Upper lobe of left lung (tissue), 6 donors: ENCODE measurements at regions not wholly inside any gene's neighbourhood (a gene's known extent, or its start where the extent isn't known, plus 50 kb on each side); places are given as distances from the start of the nearest gene placed in this dataset.

Source experiments
- ATAC-seq, 2 donors: fragments of 200-7000 bp; cut with Tn5 transposase; one replicate each; pipeline ENCODE4 v1.9.1; 2022; ENCODE audit warnings: mild to moderate bottlenecking in 2 of 2, moderate library complexity in 2 of 2; ENCODE audit not compliant: low FRiP score in 2 of 2
- DNase-seq, 2 donors: peaks; one replicate each; pipeline ENCODE4 v3.0.0-alpha.2; 2019 to 2020
- H3K27ac ChIP-seq, 4 donors: fragments of 200-600 bp; sonication (generic); one replicate each; pipeline ENCODE4 v1.5.1; 2016 to 2019
- H3K27me3 ChIP-seq, 4 donors: fragments of 200-600 bp; sonication (generic); one replicate each; pipeline ENCODE4 v1.5.1; 2017 to 2019
- H3K36me3 ChIP-seq, 4 donors: fragments of 200-600 bp; sonication (generic); one replicate each; pipeline ENCODE4 v1.5.1; 2016 to 2019
- H3K4me1 ChIP-seq, 4 donors: fragments of 200-600 bp; sonication (generic); one replicate each; pipeline ENCODE4 v1.5.1; 2018 to 2019
- H3K4me3 ChIP-seq, 4 donors: fragments of 200-600 bp; sonication (generic); one replicate each; pipeline ENCODE4 v1.5.1; 2017 to 2019; ENCODE audit warnings: mild to moderate bottlenecking in 2 of 4, moderate library complexity in 1 of 4
- H3K9me3 ChIP-seq, 4 donors: fragments of 200-600 bp; sonication (generic); one replicate each; pipeline ENCODE4 v1.5.1; 2018 to 2019
- EP300 ChIP-seq, 4 donors: sonication (generic); formaldehyde crosslinking; IDR thresholded peaks; one replicate each; pipeline ENCODE4 v1.5.1; 2017; ENCODE audit warnings: antibody characterized with exemption in 4 of 4, control low read depth in 2 of 4
- POLR2A ChIP-seq, 4 donors: fragments of 450-650 bp; IDR thresholded peaks; one replicate each; pipeline ENCODE4 v1.5.1; 2016 to 2017; ENCODE audit warnings: antibody characterized with exemption in 4 of 4, mild to moderate bottlenecking in 2 of 4
- POLR2AphosphoS5 ChIP-seq, 2 donors: sonication (generic); formaldehyde crosslinking; IDR thresholded peaks; one replicate each; pipeline ENCODE4 v1.5.1; 2017; ENCODE audit warnings: antibody characterized with exemption in 2 of 2
- WGBS, 2 donors: methylation state at CpG; one replicate each; pipeline ENCODE4 v1.1.5; 2017 to 2018; 5-methylcytosine and 5-hydroxymethylcytosine counted together
- TF ChIP-seq, protein P1 (sequence below), 6 experiments: fragments of 450-650 bp in 4 of 6; fragments of 200-600 bp in 2 of 6; sonication (generic) in 2 of 6; IDR thresholded peaks; one replicate each; pipeline ENCODE4 v1.5.1; 2016 to 2019; ENCODE audit warnings: antibody characterized with exemption in 6 of 6
- donor health status: DM: no; HTN: no; CAD: no; lungs with moderate emphysema.
- donor health status: DM: no; HTN: yes; CAD: no; lungs with severe emphysema.

DNA sequence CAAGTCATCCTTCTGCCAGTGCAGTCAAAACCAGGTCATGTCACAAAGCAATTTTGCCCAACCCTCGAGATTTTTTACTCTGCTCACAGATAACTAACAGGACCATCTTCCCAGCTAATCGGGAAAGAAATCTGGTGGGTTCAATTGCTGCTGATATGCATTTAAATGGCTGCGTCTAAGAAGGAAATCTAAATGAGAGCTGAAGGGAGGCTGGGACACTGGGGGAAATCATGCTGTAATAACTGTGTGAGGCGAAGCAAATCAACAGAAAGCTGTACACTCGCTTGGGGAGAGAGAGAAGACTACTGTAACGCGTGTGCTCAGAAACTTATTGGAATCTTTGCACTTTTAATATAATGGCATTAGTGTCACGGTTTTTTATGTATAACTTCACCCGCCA lies 535.0 kb downstream of the CDK5RAP2 start:
- ATAC-seq (no peak), DNase-seq (no peak)
- Histone ChIP-seq H3K4me3 (no peak overlapping the region), H3K9me3 (no peaks in the 10 kb centered on the region), H3K4me1 (no peaks in the 10 kb centered on the region), H3K27me3 (no peaks in the 10 kb centered on the region), H3K36me3 (no peaks in the 10 kb centered on the region), H3K27ac (no peak overlapping the region)
- WGBS, 2 donors: 76 to 78% methylated on average over 9 of the region's 9 CpGs
- TF ChIP-seq, protein P1, sequence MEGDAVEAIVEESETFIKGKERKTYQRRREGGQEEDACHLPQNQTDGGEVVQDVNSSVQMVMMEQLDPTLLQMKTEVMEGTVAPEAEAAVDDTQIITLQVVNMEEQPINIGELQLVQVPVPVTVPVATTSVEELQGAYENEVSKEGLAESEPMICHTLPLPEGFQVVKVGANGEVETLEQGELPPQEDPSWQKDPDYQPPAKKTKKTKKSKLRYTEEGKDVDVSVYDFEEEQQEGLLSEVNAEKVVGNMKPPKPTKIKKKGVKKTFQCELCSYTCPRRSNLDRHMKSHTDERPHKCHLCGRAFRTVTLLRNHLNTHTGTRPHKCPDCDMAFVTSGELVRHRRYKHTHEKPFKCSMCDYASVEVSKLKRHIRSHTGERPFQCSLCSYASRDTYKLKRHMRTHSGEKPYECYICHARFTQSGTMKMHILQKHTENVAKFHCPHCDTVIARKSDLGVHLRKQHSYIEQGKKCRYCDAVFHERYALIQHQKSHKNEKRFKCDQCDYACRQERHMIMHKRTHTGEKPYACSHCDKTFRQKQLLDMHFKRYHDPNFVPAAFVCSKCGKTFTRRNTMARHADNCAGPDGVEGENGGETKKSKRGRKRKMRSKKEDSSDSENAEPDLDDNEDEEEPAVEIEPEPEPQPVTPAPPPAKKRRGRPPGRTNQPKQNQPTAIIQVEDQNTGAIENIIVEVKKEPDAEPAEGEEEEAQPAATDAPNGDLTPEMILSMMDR (IDR thresholded peaks at IDR 0.05): no peak
- TF ChIP-seq POLR2A (IDR thresholded peaks at IDR 0.05) (no peak), EP300 (IDR thresholded peaks at IDR 0.05) (no peak), POLR2AphosphoS5 (IDR thresholded peaks at IDR 0.05) (no peak)

DNA sequence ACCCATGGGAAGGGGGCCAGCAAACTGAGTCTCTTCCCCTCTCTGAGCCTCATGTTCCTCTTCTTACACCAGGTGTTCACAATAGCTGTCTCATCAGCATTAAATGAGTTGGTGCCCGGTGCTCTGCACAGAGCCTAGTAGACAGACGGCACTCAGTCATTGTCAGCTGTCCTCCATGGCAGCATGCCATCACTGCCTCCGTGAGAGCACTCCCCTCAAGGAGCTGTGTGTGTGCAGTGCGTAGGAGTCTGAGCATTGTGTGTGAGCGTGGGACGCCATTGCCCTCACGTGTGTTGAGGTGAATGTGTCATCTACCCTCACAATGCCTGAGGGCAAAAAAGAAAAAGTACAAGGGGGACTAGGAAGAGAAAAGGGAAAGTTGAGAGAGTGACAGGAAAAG lies 536.5 kb downstream of the CDK5RAP2 start:
- Histone ChIP-seq H3K36me3 (no peaks in the 10 kb centered on the region), H3K9me3 (no peaks in the 10 kb centered on the region), H3K27me3 (no peaks in the 10 kb centered on the region), H3K4me1 (no peaks in the 10 kb centered on the region), H3K4me3 (no peak overlapping the region), H3K27ac (no peak overlapping the region)
- DNase-seq: no peak
- TF ChIP-seq EP300 (IDR thresholded peaks at IDR 0.05) (no peak), POLR2A (IDR thresholded peaks at IDR 0.05) (no peak)
- ATAC-seq: peak; percentile 16 to 58
- WGBS, 2 donors: 40 to 59% methylated on average over 7 of the region's 7 CpGs

GRCh38 chr9:120040896-120041295 lies 539.1 kb downstream of the CDK5RAP2 start:
- WGBS, 2 donors: 74% methylated on average over 4 of the region's 4 CpGs
- Histone ChIP-seq H3K4me1 (no peaks in the 10 kb centered on the region), H3K27me3 (no peaks in the 10 kb centered on the region), H3K4me3 (no peak overlapping the region), H3K36me3 (no peaks in the 10 kb centered on the region), H3K9me3 (no peaks in the 10 kb centered on the region), H3K27ac (no peak overlapping the region)
- ATAC-seq (no peak), DNase-seq (no peak)
- no peak for TF ChIP-seq POLR2AphosphoS5 (IDR thresholded peaks at IDR 0.05)
- TF ChIP-seq POLR2A (IDR thresholded peaks at IDR 0.05): no peak
- TF ChIP-seq, protein P1 (IDR thresholded peaks at IDR 0.05): no peak
- TF ChIP-seq EP300 (IDR thresholded peaks at IDR 0.05): no peak

GRCh38 chr9:120038342-120038741 lies 541.6 kb downstream of the CDK5RAP2 start:
- Histone ChIP-seq H3K27me3 (no peaks in the 10 kb centered on the region), H3K4me3 (no peak overlapping the region), H3K4me1 (no peaks in the 10 kb centered on the region), H3K9me3 (no peaks in the 10 kb centered on the region), H3K36me3 (no peaks in the 10 kb centered on the region), H3K27ac (no peak overlapping the region)
- ATAC-seq: no peak
- TF ChIP-seq EP300 (IDR thresholded peaks at IDR 0.05) (no peak), POLR2A (IDR thresholded peaks at IDR 0.05) (no peak), POLR2AphosphoS5 (IDR thresholded peaks at IDR 0.05) (no peak)
- TF ChIP-seq, protein P1 (IDR thresholded peaks at IDR 0.05): no peak
- 62 to 68% methylated on average over 4 of the region's 4 CpGs for WGBS, 2 donors
- DNase-seq: no peak

DNA sequence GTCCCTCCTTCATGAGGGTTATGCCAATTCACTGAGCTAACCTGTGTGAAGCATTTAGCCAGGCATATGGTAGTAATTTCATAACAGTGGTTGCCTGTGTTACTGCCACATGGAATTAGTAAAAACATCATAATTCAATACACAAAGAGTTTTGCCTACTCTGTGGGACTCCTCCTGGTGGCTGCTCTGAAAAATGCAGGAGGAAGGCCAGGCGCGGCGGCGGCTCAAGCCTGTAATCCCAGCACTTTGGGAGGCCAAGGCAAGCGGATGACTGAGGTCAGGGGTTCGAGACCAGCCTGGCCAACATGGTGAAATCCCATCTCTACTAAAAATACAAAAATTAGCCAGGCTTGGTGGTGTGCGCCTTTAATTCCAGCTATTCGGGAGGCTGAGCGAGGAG lies 547.3 kb downstream of the CDK5RAP2 start:
- no peak for ATAC-seq
- TF ChIP-seq EP300 (IDR thresholded peaks at IDR 0.05) (no peak), POLR2A (IDR thresholded peaks at IDR 0.05) (no peak), POLR2AphosphoS5 (IDR thresholded peaks at IDR 0.05) (no peak)
- TF ChIP-seq, protein P1 (IDR thresholded peaks at IDR 0.05): no peak
- DNase-seq: peak in 1 of 2 donors; percentile 47
- no peak overlapping the region for H3K4me3 ChIP-seq
- H3K4me1 ChIP-seq: no peaks in the 10 kb centered on the region
- no peak overlapping the region for H3K27ac ChIP-seq
- no peaks in the 10 kb centered on the region for H3K36me3 ChIP-seq
- WGBS, 2 donors: 96 to 97% methylated on average over 9 of the region's 9 CpGs
- H3K27me3 ChIP-seq: no peaks in the 10 kb centered on the region
- H3K9me3 ChIP-seq: no peaks in the 10 kb centered on the region
